ENCODE measurements at regions not wholly inside any gene's neighbourhood (a gene's known extent, or its start where the extent isn't known, plus 50 kb on each side); places are given as distances from the start of the nearest gene placed in this dataset.
"Not testable (repeated sequence)": the region's sequence is repeated elsewhere in the genome, so short reads cannot be mapped to it uniquely, and the experiment has no call there.

DNA sequence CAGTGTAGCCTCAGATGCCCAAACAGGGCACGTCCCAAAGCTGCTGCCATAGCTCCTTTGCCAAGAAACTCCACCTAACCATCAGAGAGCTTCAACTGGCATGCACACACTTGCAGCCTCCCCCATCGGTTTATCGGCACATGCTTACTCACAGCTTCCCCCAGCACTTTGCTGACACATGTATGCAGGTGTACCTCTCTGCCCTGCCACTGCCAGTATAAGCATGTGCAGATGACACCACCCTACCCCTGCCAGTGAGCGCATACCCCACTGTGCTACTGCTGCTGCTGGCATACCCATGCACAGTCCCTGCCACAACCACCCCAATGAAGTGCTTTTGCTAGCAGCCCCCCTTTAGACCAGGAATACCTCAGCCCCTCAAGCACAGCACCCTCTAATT, 1231.0 kb downstream of the DSC3 start:
- DNase-seq = no peak

- DNase-seq = no peak
These were observed 1261.7 kb downstream of the DSC3 start for GRCh38 chr18:29780816-29781215.

DNA sequence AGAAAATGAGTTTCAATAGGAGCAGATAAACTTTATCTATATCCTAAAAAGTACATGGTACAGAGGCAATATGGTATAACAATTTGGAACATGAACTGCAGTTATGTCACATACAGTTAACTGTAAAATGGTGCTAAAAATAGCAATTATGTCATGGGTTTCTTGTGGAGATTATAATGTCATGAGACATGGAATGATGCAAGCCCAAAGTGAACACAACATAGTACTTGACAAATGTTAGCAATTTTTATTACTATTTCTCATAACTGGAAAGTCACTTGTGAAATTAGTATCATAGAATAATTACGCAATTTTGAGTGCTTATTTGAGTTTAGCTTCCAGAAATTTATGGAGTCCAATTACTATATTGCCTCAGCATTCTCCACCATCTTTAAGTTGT, 1263.4 kb downstream of the DSC3 start:
- DNase-seq = no peak

GRCh38 chr18:29753379-29753778, 1289.2 kb downstream of the DSC3 start:
- no peak for DNase-seq

DNA sequence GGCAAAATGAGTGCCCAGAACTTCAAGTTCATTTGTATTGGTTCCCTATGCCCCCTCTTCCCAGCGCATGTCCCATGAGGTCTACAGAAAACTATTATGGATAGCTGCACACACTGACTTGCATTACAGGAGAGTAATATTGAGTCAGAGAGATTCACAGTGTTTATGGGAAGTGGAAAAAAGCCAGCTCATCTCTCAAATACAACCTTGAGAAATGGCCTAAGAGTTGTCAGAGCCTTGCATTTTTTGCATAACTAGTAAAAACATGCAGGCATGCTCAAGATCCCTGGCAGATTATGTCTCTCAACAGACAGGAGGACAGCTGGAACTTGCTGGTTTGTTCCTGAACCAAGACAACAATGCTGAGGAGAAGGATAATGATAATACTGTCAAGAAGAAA, 1292.8 kb downstream of the DSC3 start:
- DNase-seq = no peak

- no peak for DNase-seq
These were observed 1301.1 kb downstream of the DSC3 start for GRCh38 chr18:29741461-29741860.

- no peak for DNase-seq
These were observed 1304.9 kb downstream of the DSC3 start for GRCh38 chr18:29737620-29738019.

DNA sequence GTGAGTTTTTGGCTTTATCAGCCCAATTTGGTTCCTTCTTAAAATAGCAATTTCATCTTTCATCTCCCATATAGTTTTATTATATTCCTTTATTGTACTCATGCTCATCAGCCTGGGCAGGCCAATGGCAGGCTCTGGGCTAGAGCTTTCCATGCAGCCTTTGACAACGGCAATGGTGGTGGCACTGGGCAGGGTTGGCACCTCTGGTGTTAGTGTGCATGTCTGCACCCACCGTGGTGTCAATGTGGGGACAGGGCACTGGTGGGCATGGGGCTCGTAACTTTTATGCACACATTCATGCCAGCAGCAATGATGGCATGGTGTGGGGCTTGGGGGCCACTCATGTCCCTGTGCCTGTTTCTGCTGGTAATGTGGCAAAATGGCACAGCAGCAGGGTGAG, 1305.4 kb downstream of the DSC3 start:
- DNase-seq = no peak

DNA sequence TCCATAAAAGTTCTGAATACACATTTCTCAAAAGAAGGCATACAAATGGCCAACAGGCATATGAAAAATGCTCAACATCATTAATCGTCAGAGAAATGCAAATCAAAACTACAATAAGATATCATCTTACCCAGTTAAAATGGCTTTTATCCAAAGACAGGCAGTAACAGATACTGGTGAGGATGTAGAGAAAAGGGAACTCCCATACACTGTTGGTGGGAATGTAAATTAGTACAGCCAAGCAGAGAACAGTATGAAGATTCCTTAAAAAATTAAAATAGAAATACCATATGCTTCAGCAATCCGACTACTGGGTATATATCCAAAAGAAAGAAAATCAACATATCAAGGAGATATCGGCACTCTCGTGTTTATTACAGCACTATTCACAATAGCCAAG, 1312.5 kb downstream of the DSC3 start:
- no peak for DNase-seq

GRCh38 chr18:29726646-29727045, 1315.9 kb downstream of the DSC3 start:
- DNase-seq = no peak

- not testable (repeated sequence) for DNase-seq
These were observed 1319.1 kb downstream of the DSC3 start for GRCh38 chr18:29723486-29723885.

DNA sequence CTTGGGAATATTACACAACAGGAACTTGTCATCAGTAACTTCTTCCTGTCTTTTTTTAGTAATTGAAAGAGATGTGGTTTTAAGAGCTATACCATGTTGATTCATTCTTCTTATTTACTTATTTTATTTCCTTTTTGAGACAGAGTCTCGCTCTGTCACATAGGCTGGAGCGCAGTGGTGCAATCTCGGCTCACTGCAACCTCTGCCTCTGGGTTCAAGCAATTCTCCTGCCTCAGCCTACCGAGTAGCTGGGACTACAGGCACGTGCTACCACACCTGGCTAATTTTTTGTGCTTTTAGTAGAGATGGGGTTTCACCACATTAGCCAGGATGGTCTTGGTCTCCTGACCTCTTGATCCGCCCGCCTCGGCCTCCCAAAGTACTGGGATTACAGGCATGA, 1326.6 kb downstream of the DSC3 start:
- not testable (repeated sequence) for DNase-seq

- DNase-seq = no peak
These were observed 1329.8 kb downstream of the DSC3 start for GRCh38 chr18:29712785-29713184.

GRCh38 chr18:29711932-29712331, 1330.6 kb downstream of the DSC3 start:
- no peak for DNase-seq

DNA sequence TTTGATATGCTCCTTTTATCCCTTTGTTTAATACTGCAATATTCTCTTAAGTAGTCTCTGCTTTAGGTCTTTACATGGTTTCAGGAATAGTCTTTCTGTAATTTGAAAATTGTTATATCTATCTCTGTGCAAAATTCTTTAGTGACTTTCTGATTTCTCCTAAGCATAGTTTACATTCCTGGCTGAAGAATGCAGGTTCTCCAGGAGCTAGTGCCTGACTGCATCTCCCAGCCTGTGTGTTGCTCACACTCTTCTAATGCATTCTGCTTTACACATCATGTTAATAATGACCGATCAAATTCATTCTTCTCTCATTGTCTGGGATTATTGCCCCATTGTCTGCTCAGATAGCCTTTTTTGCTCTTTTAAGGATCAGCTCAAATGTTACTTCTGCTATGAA, 1349.2 kb downstream of the DSC3 start:
- no peak for DNase-seq

- no peak for DNase-seq
These were observed 1361.0 kb downstream of the DSC3 start for GRCh38 chr18:29681578-29681977.

GRCh38 chr18:29664278-29665036, 1378.1 kb downstream of the DSC3 start:
- no peak for DNase-seq

GRCh38 chr18:29661924-29662323, 1380.6 kb downstream of the DSC3 start:
- no peak for DNase-seq

- no peak for DNase-seq
These were observed 1381.8 kb downstream of the DSC3 start for GRCh38 chr18:29660777-29661176.

- DNase-seq = no peak
These were observed 1388.8 kb downstream of the DSC3 start for GRCh38 chr18:29653671-29654215.

DNA sequence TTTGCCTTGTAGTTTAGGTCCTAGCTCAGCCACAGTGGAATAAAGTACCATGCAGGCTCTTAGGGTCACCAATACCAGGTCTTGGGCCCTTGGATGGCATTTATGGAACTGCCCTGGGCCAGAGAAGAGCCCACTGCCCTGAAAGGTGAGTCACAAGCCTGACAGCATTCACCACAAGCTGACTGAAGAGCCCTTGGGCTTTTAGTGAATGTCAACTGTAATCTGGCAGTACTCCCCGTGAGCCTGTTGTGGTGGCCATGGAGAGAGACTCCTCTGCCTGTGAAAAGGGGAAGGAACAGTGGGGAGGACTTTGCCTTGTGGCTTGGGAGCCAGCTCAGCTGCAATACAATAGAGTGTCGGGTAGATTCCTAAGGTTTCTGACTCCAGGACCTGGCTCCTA, 1389.7 kb downstream of the DSC3 start:
- no peak for DNase-seq

GRCh38 chr18:29651122-29651680, 1391.3 kb downstream of the DSC3 start:
- DNase-seq = no peak

DNA sequence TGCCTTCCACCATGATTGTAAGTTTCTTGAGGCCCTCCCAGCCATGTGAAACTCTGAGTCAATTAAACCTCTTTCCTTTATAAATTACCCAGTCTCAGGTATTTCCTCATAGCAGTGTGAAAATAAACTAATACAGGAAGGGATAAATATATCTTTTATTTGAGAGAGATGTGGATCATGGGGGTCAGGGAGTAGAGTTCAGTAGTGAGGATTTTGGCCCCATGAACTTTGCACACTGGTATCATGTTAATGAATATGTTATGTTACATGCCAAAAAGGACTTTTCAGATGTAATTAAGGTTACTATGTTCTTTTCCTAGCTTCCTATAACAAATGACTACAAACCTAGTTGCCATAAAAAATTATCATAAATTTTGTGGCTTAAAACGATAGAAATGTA, 1393.7 kb downstream of the DSC3 start:
- DNase-seq = no peak

- DNase-seq = no peak
These were observed 1394.8 kb downstream of the DSC3 start for GRCh38 chr18:29647700-29648099.

DNA sequence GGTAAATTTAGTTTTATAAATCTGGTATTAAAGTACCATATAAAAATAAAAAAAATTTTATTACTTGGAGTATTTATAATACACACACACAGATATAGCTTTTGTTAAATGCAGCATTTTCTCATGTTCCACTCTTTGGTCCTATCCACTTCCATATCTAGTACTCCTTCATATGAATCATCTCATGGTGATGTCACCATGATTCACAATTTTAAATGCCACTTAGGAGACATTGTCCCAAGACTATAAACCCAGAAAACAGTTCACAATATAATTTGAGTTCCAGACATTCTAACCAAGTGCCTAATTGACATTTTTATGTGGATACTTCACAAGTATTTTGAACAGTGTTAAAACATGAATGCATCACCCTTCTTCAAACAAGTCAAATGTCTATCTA, 1398.3 kb downstream of the DSC3 start:
- DNase-seq = no peak

All from CD4-positive, alpha-beta T cell treated with Interleukin-15 for 1 hour (primary cell).